ENCODE measurements at regions not wholly inside any gene's neighbourhood (a gene's known extent, or its start where the extent isn't known, plus 50 kb on each side); places are given as distances from the start of the nearest gene placed in this dataset.

DNA sequence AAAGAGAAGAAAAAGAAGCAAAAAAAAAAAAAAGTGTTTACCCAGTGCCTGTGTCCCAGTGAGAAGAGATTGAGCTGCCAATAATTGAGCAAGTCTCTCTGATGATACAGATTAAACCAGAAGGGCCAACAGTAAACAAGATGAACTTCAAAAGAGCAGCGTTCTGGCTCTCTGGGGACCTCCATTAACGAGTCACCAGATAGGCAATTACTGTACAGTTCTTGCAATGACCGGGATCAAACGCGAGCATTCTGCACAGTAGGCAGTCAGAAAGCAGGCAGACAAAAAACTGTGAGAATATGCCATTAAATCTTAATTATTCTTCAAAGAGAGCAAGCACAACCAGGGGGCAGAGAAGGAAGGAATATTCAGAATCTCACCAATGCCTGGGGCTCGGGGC lies 626.1 kb downstream of the TMEM114 start:
- H3K4me3 Mint-ChIP-seq = no peak overlapping the region

DNA sequence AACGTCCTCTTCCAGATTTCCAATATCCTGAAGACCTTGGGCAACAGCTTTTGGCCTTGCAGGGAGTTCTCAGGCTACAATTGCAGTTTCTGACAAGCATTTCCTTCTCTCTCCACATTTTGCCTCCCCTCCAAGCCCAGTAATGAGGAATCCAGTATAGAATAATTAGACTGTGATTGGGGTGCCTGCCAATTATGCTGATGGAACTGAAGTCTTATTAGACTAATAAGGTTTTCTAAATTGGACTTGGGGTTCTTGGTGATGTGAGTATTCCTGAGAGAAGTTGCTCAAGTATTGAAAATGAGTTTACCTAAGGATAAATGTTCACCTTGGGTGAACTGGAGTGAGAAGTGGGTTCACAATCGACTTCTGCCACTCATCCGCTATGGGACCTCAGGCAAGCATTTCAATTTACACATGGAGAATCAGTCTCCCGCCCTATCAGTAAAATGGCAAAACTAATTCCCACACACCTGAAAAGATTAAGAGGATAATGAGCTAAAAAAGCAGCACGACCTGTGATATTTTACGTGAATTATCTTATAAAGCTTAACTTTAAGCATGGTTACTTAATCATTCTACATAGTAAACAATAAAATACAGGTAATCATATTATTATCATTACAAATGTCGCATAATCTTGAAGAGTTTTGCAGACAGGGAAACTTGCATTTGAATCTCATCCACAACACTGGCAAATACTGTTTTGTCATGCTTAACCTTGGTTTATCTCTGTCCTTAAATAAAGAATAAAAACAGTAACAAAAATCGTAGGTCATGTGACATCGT lies 628.0 kb downstream of the TMEM114 start:
- Histone ChIP-seq H3K9me3 (ENCODE audit: control insufficient read depth, insufficient read depth, low read length) (no peaks in the 10 kb centered on the region), H3K36me3 (ENCODE audit: control insufficient read depth, insufficient read depth, low read length) (no peaks in the 10 kb centered on the region), H3K4me1 (ENCODE audit: control insufficient read depth, insufficient read depth, low read length) (no peaks in the 10 kb centered on the region), H3K27me3 (ENCODE audit: control insufficient read depth, insufficient read depth, low read length) (no peaks in the 10 kb centered on the region), H3K4me3 (ENCODE audit: low read length) (no peak overlapping the region), H3K27ac (ENCODE audit: low read length) (no peak overlapping the region)
- Mint-ChIP-seq H3K27ac (no peak overlapping the region), H3K4me3 (no peak overlapping the region), H3K9me3 (peaks cover 1 to 6% of the 10 kb centered on the region in 2 donors), H3K27me3 (ENCODE audit: low read depth in 2 of 2) (no peaks in the 10 kb centered on the region), H3K4me1 (no peaks in the 10 kb centered on the region), H3K36me3 (no peaks in the 10 kb centered on the region)
- DNase-seq (no peak), ATAC-seq (no peak)
- TF ChIP-seq CTCF (IDR thresholded peaks at IDR 0.05) = no peak
- WGBS (ENCODE audit: insufficient coverage) = 84% methylated on average over 8 of the region's 9 CpGs
- intact Hi-C loops (cut with micrococcal nuclease) = no loop called here

More for the DNA sequence above, 626.1 kb downstream of the TMEM114 start:
- intact Hi-C loops (cut with micrococcal nuclease) = no loop called here
- Mint-ChIP-seq H3K4me1 (no peaks in the 10 kb centered on the region), H3K27ac (no peak overlapping the region), H3K27me3 (ENCODE audit: low read depth in 2 of 2) (no peaks in the 10 kb centered on the region), H3K9me3 (peaks cover 0 to 3% of the 10 kb centered on the region in 2 donors), H3K36me3 (no peaks in the 10 kb centered on the region)
- Histone ChIP-seq H3K27ac (ENCODE audit: low read length) (no peak overlapping the region), H3K36me3 (ENCODE audit: control insufficient read depth, insufficient read depth, low read length) (no peaks in the 10 kb centered on the region), H3K4me3 (ENCODE audit: low read length) (no peak overlapping the region), H3K27me3 (ENCODE audit: control insufficient read depth, insufficient read depth, low read length) (no peaks in the 10 kb centered on the region), H3K9me3 (ENCODE audit: control insufficient read depth, insufficient read depth, low read length) (no peaks in the 10 kb centered on the region), H3K4me1 (ENCODE audit: control insufficient read depth, insufficient read depth, low read length) (no peaks in the 10 kb centered on the region)
- 70% methylated on average over 6 of the region's 6 CpGs for WGBS (ENCODE audit: insufficient coverage)
- no peak for TF ChIP-seq CTCF (IDR thresholded peaks at IDR 0.05)
- ATAC-seq (no peak), DNase-seq (no peak)

DNA sequence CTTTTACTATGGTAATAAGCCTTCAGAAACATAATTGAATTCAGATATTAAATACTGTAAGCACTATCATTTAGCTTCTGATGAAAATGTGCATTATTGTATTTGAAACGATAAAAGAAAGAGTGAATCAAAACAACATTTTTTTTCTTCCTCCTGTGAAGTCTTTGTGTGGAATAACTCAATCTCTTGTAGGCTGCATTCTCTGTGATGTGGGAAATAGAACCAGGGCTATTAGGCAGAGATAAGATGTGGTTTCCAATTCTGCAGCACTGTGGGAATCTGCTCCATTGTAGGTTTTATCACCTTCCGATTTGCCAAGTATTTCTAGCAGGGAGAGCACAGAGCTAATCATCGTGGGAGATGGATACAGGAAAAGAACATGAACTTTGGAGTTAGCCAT lies 624.5 kb downstream of the RBFOX1 start:
- Histone ChIP-seq H3K4me3 (ENCODE audit: low read length) (no peak overlapping the region), H3K4me1 (ENCODE audit: control insufficient read depth, insufficient read depth, low read length) (no peaks in the 10 kb centered on the region), H3K27ac (ENCODE audit: low read length) (no peak overlapping the region), H3K27me3 (ENCODE audit: control insufficient read depth, insufficient read depth, low read length) (no peaks in the 10 kb centered on the region), H3K9me3 (ENCODE audit: control insufficient read depth, insufficient read depth, low read length) (no peaks in the 10 kb centered on the region), H3K36me3 (ENCODE audit: control insufficient read depth, insufficient read depth, low read length) (no peaks in the 10 kb centered on the region)
- Mint-ChIP-seq H3K27ac (no peak overlapping the region), H3K9me3 (peaks cover 9 to 14% of the 10 kb centered on the region in 2 donors), H3K36me3 (no peaks in the 10 kb centered on the region), H3K4me3 (no peak overlapping the region), H3K27me3 (ENCODE audit: low read depth in 2 of 2) (no peaks in the 10 kb centered on the region), H3K4me1 (no peaks in the 10 kb centered on the region)
- ATAC-seq (no peak), DNase-seq (no peak)
- intact Hi-C loops (cut with micrococcal nuclease) = no loop called here
- WGBS (ENCODE audit: insufficient coverage) = 100% methylated on average over 1 of the region's 3 CpGs
- no peak for TF ChIP-seq CTCF (IDR thresholded peaks at IDR 0.05)

GRCh38 chr16:7953360-7953759 lies 620.7 kb downstream of the RBFOX1 start:
- intact Hi-C loops (cut with micrococcal nuclease) = no loop called here
- Mint-ChIP-seq H3K27me3 (ENCODE audit: low read depth in 2 of 2) (no peaks in the 10 kb centered on the region), H3K27ac (no peak overlapping the region), H3K4me3 (no peak overlapping the region), H3K4me1 (no peaks in the 10 kb centered on the region), H3K9me3 (peaks cover 10 to 14% of the 10 kb centered on the region in 2 donors), H3K36me3 (no peaks in the 10 kb centered on the region)
- no peak for ATAC-seq
- no peaks in the 10 kb centered on the region for H3K4me1 ChIP-seq (ENCODE audit: control insufficient read depth, insufficient read depth, low read length)
- no peak overlapping the region for H3K4me3 ChIP-seq (ENCODE audit: low read length)
- H3K27ac ChIP-seq (ENCODE audit: low read length) = no peak overlapping the region
- no peaks in the 10 kb centered on the region for H3K36me3 ChIP-seq (ENCODE audit: control insufficient read depth, insufficient read depth, low read length)
- 67% methylated on average over 1 of the region's 1 CpG for WGBS (ENCODE audit: insufficient coverage)
- no peak for DNase-seq
- H3K9me3 ChIP-seq (ENCODE audit: control insufficient read depth, insufficient read depth, low read length) = no peaks in the 10 kb centered on the region
- TF ChIP-seq CTCF (IDR thresholded peaks at IDR 0.05) = no peak
- H3K27me3 ChIP-seq (ENCODE audit: control insufficient read depth, insufficient read depth, low read length) = no peaks in the 10 kb centered on the region

Data from natural killer cell (primary cell).